K562 (cell line): ENCODE measurements at regions not wholly inside any gene's neighbourhood (a gene's known extent, or its start where the extent isn't known, plus 50 kb on each side); places are given as distances from the start of the nearest gene placed in this dataset.

Experiments used
- ETV6 ChIP-seq, 3 experiments: fragments of 150-350 bp in 1 of 3; sonication (generic) in 1 of 3; formaldehyde crosslinking in 1 of 3; IDR thresholded peaks; 2 replicates each; pipeline versions ENCODE4 v1.6.1 to v1.8.0; 2014 to 2022; ENCODE audit warnings: borderline replicate concordance in 2 of 3, low read depth in 2 of 3, antibody characterized with exemption in 1 of 3, low read length in 1 of 3, mild to moderate bottlenecking in 1 of 3, missing genetic modification reagents in 1 of 3
- FOXP4 ChIP-seq: sonication (generic); formaldehyde crosslinking; IDR thresholded peaks from 2 replicates; pipeline ENCODE4 v1.8.0; 2022; ENCODE audit warnings: mild to moderate bottlenecking, missing genetic modification reagents, borderline replicate concordance
- FUS ChIP-seq: fragments of 200-400 bp; formaldehyde crosslinking; optimal IDR thresholded peaks from 2 replicates; pipeline ENCODE3; 2017; ENCODE audit warnings: low read depth, low read length
- MTA3 ChIP-seq: fragments of 450-650 bp; formaldehyde crosslinking; IDR thresholded peaks from 2 replicates; pipeline ENCODE4 v1.6.1; 2017; ENCODE audit warnings: mild to moderate bottlenecking, borderline replicate concordance
- MTF1 ChIP-seq: fragments of 250-450 bp; sonication (Bioruptor Pico); IDR thresholded peaks from 2 replicates; pipeline ENCODE4 v1.9.0; 2021; ENCODE audit warnings: moderate library complexity, mild to moderate bottlenecking, inconsistent platforms, borderline replicate concordance
- MYC ChIP-seq, 2 experiments: fragments of 250-450 bp in 1 of 2; sonication (Bioruptor Pico) in 1 of 2; IDR thresholded peaks; 2 replicates each; pipeline versions ENCODE4 v1.5.1 to v1.6.1; 2012 to 2021; ENCODE audit warnings: low read depth in 2 of 2, borderline replicate concordance in 1 of 2, improper control_type of control experiment in 1 of 2, low read length in 1 of 2, mild to moderate bottlenecking in 1 of 2, moderate library complexity in 1 of 2
- PTRF ChIP-seq: fragments of 450-650 bp; IDR thresholded peaks from 2 replicates; pipeline ENCODE4 v1.6.1; 2016; ENCODE audit warnings: mild to moderate bottlenecking, missing genetic modification characterization, missing compliant biosample characterization
- RFX5 ChIP-seq: IDR thresholded peaks from 2 replicates; pipeline ENCODE4 v1.6.1; 2011; ENCODE audit warnings: low read depth, mild to moderate bottlenecking, improper control_type of control experiment, low read length
- STAT5B ChIP-seq: fragments of 250-450 bp; sonication (Bioruptor Pico); IDR thresholded peaks from 2 replicates; pipeline ENCODE4 v1.8.0; 2021; ENCODE audit warnings: mild to moderate bottlenecking, inconsistent platforms
- TOE1 ChIP-seq, 2 experiments: fragments of 450-650 bp in 1 of 2; sonication (generic) in 1 of 2; formaldehyde crosslinking in 1 of 2; IDR thresholded peaks; 2 replicates each; pipeline versions ENCODE4 v1.7.1 to v1.8.0; 2016 to 2022; ENCODE audit warnings: borderline replicate concordance in 2 of 2, mild to moderate bottlenecking in 2 of 2, antibody characterized with exemption in 1 of 2, inconsistent platforms in 1 of 2, low read depth in 1 of 2, missing genetic modification reagents in 1 of 2, moderate library complexity in 1 of 2
- TRIM28 ChIP-seq: fragments of 450-650 bp; IDR thresholded peaks from 2 replicates; pipeline ENCODE4 v1.6.1; 2017
- ZBTB5 ChIP-seq: fragments of 450-650 bp; IDR thresholded peaks from 2 replicates; pipeline ENCODE4 v1.6.1; 2017; ENCODE audit warnings: antibody characterized with exemption
- ZNF124 ChIP-seq: sonication (generic); formaldehyde crosslinking; IDR thresholded peaks from 2 replicates; pipeline ENCODE4 v1.8.1; 2022; ENCODE audit warnings: missing genetic modification reagents
- TF ChIP-seq, protein P1 (sequence below): fragments of 250-450 bp; sonication (Bioruptor Pico); IDR thresholded peaks from 2 replicates; pipeline ENCODE4 v1.4.0; 2020; ENCODE audit warnings: mild to moderate bottlenecking

- TF ChIP-seq ETV6 (IDR thresholded peaks at IDR 0.05; ENCODE audit: borderline replicate concordance in 1 of 2, low read depth in 2 of 2, low read length in 1 of 2), result no peak
- TF ChIP-seq ETV6 (CRISPR knock-in tag; IDR thresholded peaks at IDR 0.05; ENCODE audit: borderline replicate concordance), result no peak
- no peak for TF ChIP-seq ZNF124 (CRISPR knock-in tag)
- no peak for TF ChIP-seq PTRF (tag)
- TF ChIP-seq STAT5B (CRISPR knock-in tag), result no peak
- no peak for TF ChIP-seq ZBTB5
- no peak for TF ChIP-seq FOXP4
- TF ChIP-seq, protein P1, sequence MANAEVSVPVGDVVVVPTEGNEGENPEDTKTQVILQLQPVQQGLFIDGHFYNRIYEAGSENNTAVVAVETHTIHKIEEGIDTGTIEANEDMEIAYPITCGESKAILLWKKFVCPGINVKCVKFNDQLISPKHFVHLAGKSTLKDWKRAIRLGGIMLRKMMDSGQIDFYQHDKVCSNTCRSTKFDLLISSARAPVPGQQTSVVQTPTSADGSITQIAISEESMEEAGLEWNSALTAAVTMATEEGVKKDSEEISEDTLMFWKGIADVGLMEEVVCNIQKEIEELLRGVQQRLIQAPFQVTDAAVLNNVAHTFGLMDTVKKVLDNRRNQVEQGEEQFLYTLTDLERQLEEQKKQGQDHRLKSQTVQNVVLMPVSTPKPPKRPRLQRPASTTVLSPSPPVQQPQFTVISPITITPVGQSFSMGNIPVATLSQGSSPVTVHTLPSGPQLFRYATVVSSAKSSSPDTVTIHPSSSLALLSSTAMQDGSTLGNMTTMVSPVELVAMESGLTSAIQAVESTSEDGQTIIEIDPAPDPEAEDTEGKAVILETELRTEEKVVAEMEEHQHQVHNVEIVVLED (CRISPR knock-in tag), result no peak
- no peak for TF ChIP-seq FUS
- no peak for TF ChIP-seq MTA3
- TF ChIP-seq MYC (IDR thresholded peaks at IDR 0.05; ENCODE audit: low read depth, low read length), result 0 out of 2 replicates have a peak, but pooled peaks have one; percentile 21
- TF ChIP-seq MYC (CRISPR knock-in tag; IDR thresholded peaks at IDR 0.05; ENCODE audit: borderline replicate concordance, low read depth), result no peak
- no peak for TF ChIP-seq TOE1 (IDR thresholded peaks at IDR 0.05; ENCODE audit: borderline replicate concordance)
- no peak for TF ChIP-seq TOE1 (CRISPR knock-in tag; IDR thresholded peaks at IDR 0.05; ENCODE audit: borderline replicate concordance, low read depth)
- TF ChIP-seq RFX5, result no peak
- no peak for TF ChIP-seq MTF1
- no peak for TF ChIP-seq TRIM28
Measured at GRCh38 chr11:86160541-86161149, 83.9 kb upstream of the EED start (continued).
